ENCODE measurements at regions not wholly inside any gene's neighbourhood (a gene's known extent, or its start where the extent isn't known, plus 50 kb on each side); places are given as distances from the start of the nearest gene placed in this dataset.

GRCh38 chr20:59391975-59392374, 91.6 kb downstream of the EDN3 start:
- TF ChIP-seq EP300 (IDR thresholded peaks at IDR 0.05), result no peak
- TF ChIP-seq CTCF (IDR thresholded peaks at IDR 0.05), result no peak
